HepG2 (cell line): ENCODE measurements at regions not wholly inside any gene's neighbourhood (a gene's known extent, or its start where the extent isn't known, plus 50 kb on each side); places are given as distances from the start of the nearest gene placed in this dataset.

Experiments used
- ATAC-seq: fragments of 200-7000 bp; cut with Tn5 transposase; 3 replicates; pipeline ENCODE4 v1.9.1; 2020; ENCODE audit warnings: mild to moderate bottlenecking, moderate library complexity
- BruUV-seq: library from RNA; stranded (reverse); fragments of 400-500 nt; replicated peaks from 2 replicates; lab custom pipeline; 2021; lab: Mats Ljungman, UMichigan
- CTCF ChIA-PET: fragments of 300-600 bp; formaldehyde crosslinking; extraction: SDS; loops from one replicate; lab custom pipeline; 2021; ENCODE audit warnings: low total read pairs, inconsistent platforms, low intra/inter-chr PET ratio; lab: Yijun Ruan, JAX
- POLR2A ChIA-PET: fragments of 350-600 bp; sonication (Branson Sonifier 250); formaldehyde crosslinking; loops from one replicate; lab custom pipeline; 2020; ENCODE audit warnings: antibody characterized with exemption, inconsistent platforms; lab: Yijun Ruan, JAX
- DNase-seq: peaks from one replicate; pipeline ENCODE4 v3.0.0-alpha.2; 2015; ENCODE audit warnings: low spot score
- FAIRE-seq: peaks from 3 replicates; lab custom pipeline; 2011; peaks lifted over from hg19 to GRCh38; lab: Jason Lieb, UNC
- H2AFZ ChIP-seq: one replicate; pipeline ENCODE4 v1.6.1; 2011; ENCODE audit warnings: low read length, inconsistent platforms
- H3K27ac ChIP-seq: fragments of 300-600 bp; 3 replicates; pipeline ENCODE4 v1.8.0; 2011; ENCODE audit warnings: mixed run types, mild to moderate bottlenecking, mixed read lengths, low read length, inconsistent platforms; ENCODE audit not compliant: insufficient read depth; ENCODE audit errors: extremely low read length
- H3K27me3 ChIP-seq, 2 experiments: fragments of 200-600 bp in 1 of 2; 2 replicates in 1 of 2; 3 replicates in 1 of 2; pipeline versions ENCODE4 v1.6.0 to v1.8.0; 2011; ENCODE audit warnings: low read length in 2 of 2, mild to moderate bottlenecking in 2 of 2, moderate library complexity in 2 of 2, inconsistent platforms in 1 of 2; ENCODE audit not compliant: insufficient read depth in 2 of 2, control insufficient read depth in 1 of 2
- H3K36me3 ChIP-seq, 2 experiments: fragments of 200-600 bp in 1 of 2; replicated peaks in 1 of 2; 2 replicates in 1 of 2; 3 replicates in 1 of 2; pipeline versions ENCODE4 v1.5.1 to v1.8.0; 2011; ENCODE audit warnings: low read length in 2 of 2, inconsistent platforms in 1 of 2; ENCODE audit not compliant: insufficient read depth in 2 of 2, control insufficient read depth in 1 of 2
- H3K4me1 ChIP-seq: 2 replicates; pipeline ENCODE4 v1.5.1; 2012; ENCODE audit warnings: low read length, inconsistent platforms; ENCODE audit not compliant: insufficient read depth
- H3K4me2 ChIP-seq: 2 replicates; pipeline ENCODE4 v1.6.0; 2011; ENCODE audit warnings: low read depth, low read length, inconsistent platforms
- H3K4me3 ChIP-seq, 3 experiments: fragments of 200-600 bp in 1 of 3; sonication (generic), shearing (Covaris generic) in 1 of 3; replicated peaks in 1 of 3; 2 replicates each; pipeline ENCODE4 v1.5.1; 2011 to 2016; ENCODE audit warnings: low read length in 3 of 3, inconsistent platforms in 2 of 3, low read depth in 2 of 3, mild to moderate bottlenecking in 2 of 3, control low read depth in 1 of 3, mixed read lengths in 1 of 3; ENCODE audit not compliant: insufficient read depth in 1 of 3
- H3K79me2 ChIP-seq: one replicate; pipeline ENCODE4 v1.6.1; 2011; ENCODE audit warnings: low read length, inconsistent platforms; ENCODE audit not compliant: insufficient read depth
- H3K9ac ChIP-seq: 2 replicates; pipeline ENCODE4 v1.6.0; 2011; ENCODE audit warnings: mild to moderate bottlenecking, low read depth, low read length, inconsistent platforms; ENCODE audit not compliant: insufficient read depth
- H3K9me3 ChIP-seq: 2 replicates; pipeline ENCODE4 v1.5.1; 2012; ENCODE audit warnings: mild to moderate bottlenecking, low read length
- H4K20me1 ChIP-seq: 2 replicates; pipeline ENCODE4 v1.6.0; 2011; ENCODE audit warnings: inconsistent platforms, mild to moderate bottlenecking, low read length, moderate library complexity; ENCODE audit not compliant: insufficient read depth
- IKZF1 ChIP-seq: fragments of 450-650 bp; IDR thresholded peaks from 2 replicates; pipeline ENCODE4 v1.7.1; 2016
- KLF15 ChIP-seq: sonication (generic); formaldehyde crosslinking; IDR thresholded peaks from 2 replicates; pipeline ENCODE4 v1.8.1; 2023; ENCODE audit warnings: borderline replicate concordance, mild to moderate bottlenecking, inconsistent platforms, missing genetic modification reagents, mixed read lengths
- WIZ ChIP-seq: sonication (generic); formaldehyde crosslinking; IDR thresholded peaks from 2 replicates; pipeline ENCODE4 v1.5.1; 2020; ENCODE audit warnings: mild to moderate bottlenecking, missing genetic modification reagents
- ZFP62 ChIP-seq: sonication (generic); formaldehyde crosslinking; IDR thresholded peaks from 2 replicates; pipeline ENCODE4 v1.4.0; 2020; ENCODE audit warnings: missing genetic modification reagents
- ZNF33B ChIP-seq: sonication (generic); formaldehyde crosslinking; IDR thresholded peaks from 2 replicates; pipeline ENCODE4 v1.5.1; 2020; ENCODE audit warnings: mild to moderate bottlenecking, missing genetic modification reagents
- ZNF34 ChIP-seq: sonication (generic); formaldehyde crosslinking; IDR thresholded peaks from 2 replicates; pipeline ENCODE4 v1.4.0; 2020; ENCODE audit warnings: mild to moderate bottlenecking, missing genetic modification reagents, borderline replicate concordance
- ZNF496 ChIP-seq: sonication (generic); formaldehyde crosslinking; IDR thresholded peaks from 2 replicates; pipeline ENCODE4 v1.8.1; 2023; ENCODE audit warnings: mild to moderate bottlenecking, moderate library complexity, missing genetic modification reagents; ENCODE audit not compliant: insufficient replicate concordance
- ZNF891 ChIP-seq: sonication (generic); formaldehyde crosslinking; IDR thresholded peaks from 2 replicates; pipeline ENCODE4 v1.5.0; 2020; ENCODE audit warnings: mild to moderate bottlenecking, missing genetic modification reagents
- in situ Hi-C: cut with HindIII; loops from 2 replicates; pipeline ENCODE4 v1.10.0; 2017; ENCODE audit warnings: low pct_unique_long_range_greater_than_20kb; ENCODE audit not compliant: extremely low pct_ligation_motif_present
- intact Hi-C: fragments of 100-400 bp; cut with micrococcal nuclease; formaldehyde crosslinking; loops from one replicate; pipeline ENCODE4 v1.10.0; 2022; ENCODE audit not compliant: unreplicated experiment
- TF ChIP-seq, protein P1 (sequence below): sonication (generic); formaldehyde crosslinking; IDR thresholded peaks from 2 replicates; pipeline ENCODE4 v1.9.0; 2021; ENCODE audit warnings: missing genetic modification reagents, borderline replicate concordance
- TF ChIP-seq, protein P2 (sequence below): IDR thresholded peaks from 2 replicates; pipeline ENCODE4 v1.6.1; 2016; ENCODE audit warnings: missing genetic modification reagents, missing compliant biosample characterization

DNA sequence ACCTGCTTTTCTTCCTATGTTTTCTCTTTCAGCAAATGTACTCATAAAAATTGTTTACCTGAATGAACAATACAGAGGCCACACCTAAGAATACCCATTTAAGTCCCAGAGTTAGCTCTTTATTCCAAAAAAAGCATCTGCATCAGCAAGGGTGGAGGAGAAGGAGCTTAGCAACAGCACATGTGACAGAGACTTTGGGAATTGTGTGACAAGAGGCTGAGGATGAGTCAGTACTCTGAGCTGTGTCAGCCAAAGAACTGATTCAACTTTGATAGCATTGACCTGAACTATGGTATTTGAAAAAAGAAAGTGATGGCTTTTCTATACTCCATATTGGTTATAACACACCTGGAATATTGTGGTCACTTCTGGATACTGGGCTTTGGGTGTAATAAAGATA lies 162.7 kb downstream of the ZNF648 start:
- intact Hi-C loops = no loop called here
- H3K9ac ChIP-seq = no peak overlapping the region
- no peak overlapping the region for H2AFZ ChIP-seq
- H4K20me1 ChIP-seq = no peaks in the 10 kb centered on the region
- H3K4me3 ChIP-seq = no peak overlapping the region
- H3K36me3 ChIP-seq = no peaks in the 10 kb centered on the region
- DNase-seq = no peak
- no peaks in the 10 kb centered on the region for H3K9me3 ChIP-seq
- no peaks in the 10 kb centered on the region for H3K27me3 ChIP-seq
- no peak overlapping the region for H3K27ac ChIP-seq
- ChIA-PET CTCF (no interaction called here), POLR2A (no interaction called here)
- no TSS peak for BruUV-seq
- H3K79me2 ChIP-seq = no peaks in the 10 kb centered on the region
- in situ Hi-C loops = no loop called here
- no peak for ATAC-seq
- no peaks in the 10 kb centered on the region for H3K4me1 ChIP-seq
- no peak for FAIRE-seq
- TF ChIP-seq ZFP62 (CRISPR knock-in tag) (no peak), IKZF1 (no peak), ZNF891 (CRISPR knock-in tag) (no peak), ZNF496 (no peak), ZNF33B (no peak), KLF15 (CRISPR knock-in tag) (no peak), WIZ (no peak), ZNF34 (CRISPR knock-in tag) (no peak)
- TF ChIP-seq, protein P1, sequence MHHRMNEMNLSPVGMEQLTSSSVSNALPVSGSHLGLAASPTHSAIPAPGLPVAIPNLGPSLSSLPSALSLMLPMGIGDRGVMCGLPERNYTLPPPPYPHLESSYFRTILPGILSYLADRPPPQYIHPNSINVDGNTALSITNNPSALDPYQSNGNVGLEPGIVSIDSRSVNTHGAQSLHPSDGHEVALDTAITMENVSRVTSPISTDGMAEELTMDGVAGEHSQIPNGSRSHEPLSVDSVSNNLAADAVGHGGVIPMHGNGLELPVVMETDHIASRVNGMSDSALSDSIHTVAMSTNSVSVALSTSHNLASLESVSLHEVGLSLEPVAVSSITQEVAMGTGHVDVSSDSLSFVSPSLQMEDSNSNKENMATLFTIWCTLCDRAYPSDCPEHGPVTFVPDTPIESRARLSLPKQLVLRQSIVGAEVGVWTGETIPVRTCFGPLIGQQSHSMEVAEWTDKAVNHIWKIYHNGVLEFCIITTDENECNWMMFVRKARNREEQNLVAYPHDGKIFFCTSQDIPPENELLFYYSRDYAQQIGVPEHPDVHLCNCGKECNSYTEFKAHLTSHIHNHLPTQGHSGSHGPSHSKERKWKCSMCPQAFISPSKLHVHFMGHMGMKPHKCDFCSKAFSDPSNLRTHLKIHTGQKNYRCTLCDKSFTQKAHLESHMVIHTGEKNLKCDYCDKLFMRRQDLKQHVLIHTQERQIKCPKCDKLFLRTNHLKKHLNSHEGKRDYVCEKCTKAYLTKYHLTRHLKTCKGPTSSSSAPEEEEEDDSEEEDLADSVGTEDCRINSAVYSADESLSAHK (CRISPR knock-in tag) = no peak
- TF ChIP-seq, protein P2, sequence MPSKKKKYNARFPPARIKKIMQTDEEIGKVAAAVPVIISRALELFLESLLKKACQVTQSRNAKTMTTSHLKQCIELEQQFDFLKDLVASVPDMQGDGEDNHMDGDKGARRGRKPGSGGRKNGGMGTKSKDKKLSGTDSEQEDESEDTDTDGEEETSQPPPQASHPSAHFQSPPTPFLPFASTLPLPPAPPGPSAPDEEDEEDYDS (CRISPR knock-in tag) = no peak
- no peak overlapping the region for H3K4me2 ChIP-seq
